ENCODE measurements at regions not wholly inside any gene's neighbourhood (a gene's known extent, or its start where the extent isn't known, plus 50 kb on each side); places are given as distances from the start of the nearest gene placed in this dataset.

DNA sequence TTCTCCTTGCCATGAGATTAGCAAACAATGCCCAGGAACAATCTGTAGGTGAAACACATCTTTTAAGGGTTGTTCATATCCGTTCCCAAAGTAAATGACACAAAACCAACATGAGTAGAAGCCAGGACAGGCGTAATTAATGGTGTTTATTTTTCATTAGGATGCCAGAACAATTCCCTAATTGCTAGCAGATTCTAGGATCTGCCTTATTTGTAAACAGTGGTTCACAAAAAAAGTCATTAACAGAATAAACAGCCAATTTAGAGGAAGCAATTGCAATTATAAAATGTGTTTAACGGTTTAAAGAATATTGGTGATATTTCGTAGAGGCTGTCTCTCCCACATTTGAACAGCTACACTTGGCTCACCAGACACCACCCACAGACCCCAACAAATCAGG is 250.6 kb upstream of the GPR26 start:
- DNase-seq = no peak

DNA sequence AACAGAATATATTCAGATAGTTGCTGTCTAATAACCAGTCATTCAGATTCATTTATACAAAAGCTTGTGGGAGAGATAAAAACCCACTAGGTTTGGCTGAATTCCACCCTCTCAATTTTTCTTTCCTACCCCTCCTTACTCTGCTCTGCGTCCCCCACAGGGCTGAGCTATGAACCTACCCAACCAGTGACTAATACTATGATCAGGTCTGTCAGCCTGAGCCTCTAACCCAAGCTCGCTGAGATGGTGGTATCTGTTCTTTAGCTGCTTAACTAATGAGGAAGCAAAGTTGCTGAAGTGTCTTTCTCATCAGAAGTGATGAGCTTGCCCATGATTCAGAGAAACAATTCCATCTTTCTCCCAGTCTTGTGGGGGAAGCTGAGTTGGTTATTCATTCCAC is 248.7 kb upstream of the GPR26 start:
- no peak for DNase-seq

GRCh38 chr10:123421461-123421860 is 244.7 kb upstream of the GPR26 start:
- DNase-seq = no peak

DNA sequence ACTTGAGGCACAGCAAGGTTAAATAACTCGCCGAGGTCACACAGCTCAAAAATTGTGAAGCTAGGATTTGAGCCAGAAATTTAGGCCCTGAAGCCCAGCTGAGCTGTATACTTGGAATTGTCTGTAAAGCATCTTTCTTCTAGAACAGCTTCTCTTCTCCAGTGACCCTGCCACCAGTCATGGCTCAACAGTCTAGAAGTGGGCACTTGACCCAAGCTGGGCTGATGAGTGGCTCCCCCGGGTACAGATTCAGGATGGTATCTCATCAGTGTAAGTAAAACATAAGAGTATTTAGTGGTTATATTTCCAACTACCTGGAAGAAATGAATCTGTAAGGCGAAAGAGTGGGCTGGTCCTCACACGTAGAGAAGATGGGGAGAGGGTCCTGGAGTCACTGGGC is 243.9 kb upstream of the GPR26 start:
- no peak for DNase-seq

DNA sequence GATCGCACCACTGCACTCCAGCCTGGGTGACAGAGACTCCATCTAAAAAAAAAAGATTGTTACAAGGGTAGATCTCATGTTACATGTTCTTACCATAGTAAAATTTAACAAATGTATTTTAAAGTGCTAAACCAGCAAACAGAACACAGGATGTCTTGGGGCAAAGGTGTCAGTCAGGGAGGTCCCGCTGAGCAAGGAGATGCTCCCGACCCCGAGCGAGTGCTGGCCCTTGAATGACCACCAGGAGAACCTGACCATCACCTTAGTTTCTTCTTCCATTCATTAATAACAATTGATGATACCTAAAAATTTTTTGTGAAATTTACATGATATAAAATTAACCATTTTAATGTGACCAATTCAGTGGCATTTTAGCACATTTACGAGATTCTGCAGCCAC is 241.6 kb upstream of the GPR26 start:
- no peak for DNase-seq

DNA sequence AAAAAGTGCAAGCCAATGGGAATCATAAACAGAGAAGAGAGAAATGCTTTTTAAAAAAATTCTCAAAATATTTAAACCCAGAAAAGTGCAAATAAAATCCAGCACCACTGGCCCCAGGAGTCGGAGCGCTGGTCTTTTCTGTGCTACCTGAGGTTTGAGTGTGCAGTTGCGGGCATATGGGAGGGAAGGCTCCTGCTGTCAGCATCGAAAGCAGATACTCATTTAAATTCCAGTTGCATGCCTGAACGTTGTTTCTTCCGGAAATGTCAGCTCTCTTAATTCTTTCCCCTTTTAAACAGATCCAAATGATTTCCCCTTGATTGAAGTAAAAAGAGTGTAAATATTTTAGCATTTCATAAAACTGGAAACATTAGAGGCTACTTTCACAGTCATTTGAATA is 240.5 kb upstream of the GPR26 start:
- no peak for DNase-seq

- DNase-seq = no peak
Measured at GRCh38 chr10:123427165-123427786, 238.9 kb upstream of the GPR26 start.

- no peak for DNase-seq
Measured at GRCh38 chr10:123428391-123428790, 237.8 kb upstream of the GPR26 start.

DNA sequence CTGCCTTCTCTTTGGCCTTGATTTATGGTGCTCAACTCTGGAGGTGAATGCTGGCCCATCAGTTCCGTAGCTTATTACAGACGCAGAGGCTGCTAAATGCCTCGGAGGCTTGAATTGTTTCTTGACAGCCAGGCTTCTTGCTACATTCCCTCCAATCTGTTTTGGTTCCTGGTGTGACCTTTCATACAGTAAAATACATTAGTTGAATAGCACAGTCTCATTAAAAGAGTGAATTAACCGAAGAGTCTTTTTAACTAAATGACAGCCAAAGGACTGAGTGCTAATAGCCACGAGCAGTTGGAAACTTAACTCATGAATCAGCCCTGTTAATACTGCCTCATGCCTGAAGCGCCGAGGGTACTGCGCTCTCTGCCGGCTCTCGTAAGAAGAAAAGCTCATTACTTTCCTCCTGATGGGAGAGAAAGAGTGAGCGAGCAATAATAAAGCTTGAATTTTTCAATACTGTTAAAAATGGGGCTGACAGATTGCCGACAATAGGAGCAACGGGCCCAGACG is 236.4 kb upstream of the GPR26 start:
- no peak for DNase-seq

- DNase-seq = no peak
Measured at GRCh38 chr10:123433539-123433938, 232.6 kb upstream of the GPR26 start.

GRCh38 chr10:123434435-123435039 is 231.6 kb upstream of the GPR26 start:
- DNase-seq = no peak

GRCh38 chr10:123442901-123443300 is 223.3 kb upstream of the GPR26 start:
- no peak for DNase-seq

GRCh38 chr10:123443924-123444323 is 222.2 kb upstream of the GPR26 start:
- DNase-seq = no peak

DNA sequence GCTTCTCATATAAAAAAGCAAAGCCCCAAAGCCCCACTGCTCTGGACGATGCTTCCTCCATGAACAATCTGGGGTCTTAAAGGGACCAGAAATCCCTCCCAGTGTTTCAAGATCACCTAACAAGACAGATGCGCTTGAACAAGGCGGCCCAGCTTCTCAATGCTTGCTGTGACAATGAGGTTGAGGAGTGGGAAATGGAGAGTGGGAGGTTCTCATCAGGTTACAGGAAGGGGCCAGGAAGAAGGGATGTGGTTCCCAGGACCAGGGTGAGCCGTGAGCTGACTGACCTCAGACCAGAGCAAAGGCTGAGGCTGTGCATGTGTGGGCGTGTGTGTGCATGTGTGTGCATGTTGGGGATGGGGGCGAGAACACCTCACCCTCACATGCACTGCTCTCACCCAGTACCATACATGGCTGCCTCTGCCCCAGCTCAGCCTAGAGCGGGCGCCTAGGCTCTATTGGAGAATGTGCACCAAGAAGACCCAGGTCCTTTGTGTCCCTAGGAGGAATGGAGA is 220.8 kb upstream of the GPR26 start:
- DNase-seq = no peak

- no peak for DNase-seq
Measured at GRCh38 chr10:123446449-123447156, 219.6 kb upstream of the GPR26 start.

DNA sequence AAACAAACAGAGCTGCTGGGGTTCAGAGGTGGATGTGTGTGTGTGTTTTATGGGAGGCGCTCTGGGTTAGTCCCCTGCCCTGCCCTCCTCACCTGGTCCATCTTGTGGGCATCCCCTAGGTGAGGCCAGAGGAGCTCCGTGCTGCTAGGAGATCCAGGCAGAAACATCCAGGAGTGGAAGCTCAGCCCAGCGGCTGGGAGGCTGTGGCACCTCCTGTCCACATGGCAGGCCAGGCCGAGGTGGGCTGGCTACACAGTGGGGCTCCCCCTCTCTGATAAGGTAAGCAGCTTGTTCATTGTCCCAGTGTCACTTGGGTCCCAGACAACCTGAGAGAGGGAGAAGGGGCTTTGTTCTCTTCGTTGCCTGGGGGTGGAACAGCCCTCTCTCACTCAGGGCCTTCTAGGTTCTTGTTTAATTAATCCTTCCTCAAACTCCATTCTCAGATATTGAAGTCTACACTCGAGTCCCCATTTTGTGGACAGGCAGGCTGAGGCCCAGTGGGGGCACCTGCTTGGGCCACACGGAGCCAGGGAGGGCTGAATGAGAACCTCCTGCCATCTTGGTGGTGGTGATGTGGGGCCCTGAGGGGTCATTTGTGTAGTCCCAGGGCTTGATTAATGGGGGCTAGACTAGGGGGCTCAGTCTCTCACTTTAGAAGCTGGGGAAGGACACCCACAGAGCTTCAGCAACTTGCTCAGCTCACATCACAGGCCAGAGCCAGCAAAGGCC is 216.8 kb upstream of the GPR26 start:
- no peak for DNase-seq

- DNase-seq = no peak
Measured at GRCh38 chr10:123450956-123451605, 215.1 kb upstream of the GPR26 start.

- DNase-seq = no peak
Measured at GRCh38 chr10:123451618-123452245, 214.4 kb upstream of the GPR26 start.

DNA sequence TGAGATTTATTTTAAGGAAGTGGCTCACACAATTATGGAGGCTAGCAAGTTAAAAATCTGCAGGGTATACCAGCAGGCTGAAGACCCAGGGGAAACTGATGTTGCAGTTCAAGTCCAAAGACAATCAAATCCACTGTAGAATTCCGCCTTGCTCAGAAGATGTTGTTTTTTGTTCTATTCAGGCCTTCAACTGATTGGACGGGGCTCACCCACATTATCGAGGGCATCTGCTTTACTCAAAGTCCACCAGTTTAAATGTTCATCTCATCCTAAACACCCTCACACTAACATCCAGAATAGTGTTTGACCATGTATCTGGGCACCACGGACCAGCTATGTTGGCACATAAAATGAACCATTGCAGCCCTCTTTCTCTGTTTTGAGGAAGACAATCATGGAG is 211.2 kb upstream of the GPR26 start:
- DNase-seq = no peak

- DNase-seq = no peak
Measured at GRCh38 chr10:123455861-123456260, 210.3 kb upstream of the GPR26 start.

- no peak for DNase-seq
Measured at GRCh38 chr10:123458933-123459332, 207.2 kb upstream of the GPR26 start.

GRCh38 chr10:123459371-123460091 is 206.6 kb upstream of the GPR26 start:
- no peak for DNase-seq

All from stimulated activated CD4-positive, alpha-beta T cell treated with anti-CD3 and anti-CD28 coated beads, Interleukin-4, amount 100 ng/mL, for 1 hour (primary cell).